HG03175 (cell line): ENCODE measurements at regions not wholly inside any gene's neighbourhood (a gene's known extent, or its start where the extent isn't known, plus 50 kb on each side); places are given as distances from the start of the nearest gene placed in this dataset.
A peak's percentile ranks its signal among the peaks of the same experiment; 100 is the strongest.
"Not testable (repeated sequence)": the region's sequence is repeated elsewhere in the genome, so short reads cannot be mapped to it uniquely, and the experiment has no call there.

Experiments used
- ATAC-seq: cut with Tn5 transposase; IDR thresholded peaks from one replicate; pipeline ENCODE4 v1.9.1; 2021; ENCODE audit warnings: mild to moderate bottlenecking, moderate library complexity; ENCODE audit not compliant: unreplicated experiment

DNA sequence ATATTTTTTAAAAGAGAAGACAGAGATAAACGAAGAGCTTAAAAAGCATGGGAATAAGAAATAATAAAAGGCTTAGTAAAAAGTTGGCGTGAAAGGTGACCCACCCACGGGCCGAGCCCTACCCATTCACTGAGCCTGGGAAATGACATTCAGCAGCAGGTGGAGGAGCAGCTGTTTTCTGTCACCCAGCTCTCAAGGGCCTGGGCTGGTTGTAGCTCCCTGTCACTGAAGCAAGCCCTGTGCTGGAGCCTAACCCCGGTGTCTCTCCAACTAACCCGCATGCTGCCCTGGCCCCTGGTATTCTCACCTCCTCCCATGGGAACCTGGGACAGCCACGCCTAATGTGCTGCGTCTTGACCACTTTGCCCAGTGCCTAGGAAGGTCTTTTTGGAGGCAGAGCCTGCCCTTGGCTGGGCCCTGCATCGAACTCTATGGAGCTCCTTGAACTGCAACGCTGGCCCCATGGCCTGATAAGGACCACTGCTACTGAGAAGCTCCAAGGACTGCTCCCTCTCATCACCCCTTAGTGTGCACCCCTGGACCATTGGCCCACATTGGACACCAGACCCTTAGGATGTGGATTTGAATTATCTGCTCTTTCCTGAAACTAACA is 68.8 kb upstream of the IYD start:
- no peak for ATAC-seq

GRCh38 chr6:150301846-150302519 is 66.8 kb upstream of the IYD start:
- peak; percentile 76 for ATAC-seq

DNA sequence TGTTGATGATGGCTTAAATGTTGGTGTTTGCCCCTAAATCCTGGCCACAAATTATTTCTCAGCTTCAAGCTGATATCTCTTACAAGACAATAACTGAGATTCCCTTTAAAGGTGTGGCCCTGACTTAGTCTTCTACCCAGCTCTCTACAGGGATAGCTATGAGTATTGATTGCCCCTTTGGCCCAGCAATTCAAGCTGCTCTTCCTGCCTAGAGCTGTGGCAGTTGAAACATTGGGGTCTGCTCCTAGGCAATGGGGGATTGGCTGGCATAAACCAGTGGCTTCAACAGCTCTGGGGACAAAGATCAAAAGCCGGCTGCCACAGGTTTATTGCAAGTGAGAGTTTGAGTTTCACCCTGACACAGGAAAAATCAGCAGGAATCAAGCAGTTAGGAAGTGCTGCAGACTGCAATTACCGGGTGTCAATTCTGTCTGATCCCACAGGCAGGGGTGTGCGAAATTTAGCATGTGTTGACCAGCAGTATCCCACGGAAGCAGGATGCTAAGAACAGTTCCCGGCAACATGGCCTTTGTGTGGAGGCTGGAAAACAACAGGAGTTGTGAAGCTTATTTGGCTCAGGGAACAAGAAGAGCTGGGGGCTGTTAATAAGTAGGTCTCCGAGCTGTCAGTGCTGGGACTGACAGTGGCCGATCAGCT is 66.2 kb upstream of the IYD start:
- ATAC-seq: no peak

GRCh38 chr6:150303256-150303655 is 65.6 kb upstream of the IYD start:
- ATAC-seq: no peak

GRCh38 chr6:150304429-150304828 is 64.4 kb upstream of the IYD start:
- ATAC-seq: no peak

DNA sequence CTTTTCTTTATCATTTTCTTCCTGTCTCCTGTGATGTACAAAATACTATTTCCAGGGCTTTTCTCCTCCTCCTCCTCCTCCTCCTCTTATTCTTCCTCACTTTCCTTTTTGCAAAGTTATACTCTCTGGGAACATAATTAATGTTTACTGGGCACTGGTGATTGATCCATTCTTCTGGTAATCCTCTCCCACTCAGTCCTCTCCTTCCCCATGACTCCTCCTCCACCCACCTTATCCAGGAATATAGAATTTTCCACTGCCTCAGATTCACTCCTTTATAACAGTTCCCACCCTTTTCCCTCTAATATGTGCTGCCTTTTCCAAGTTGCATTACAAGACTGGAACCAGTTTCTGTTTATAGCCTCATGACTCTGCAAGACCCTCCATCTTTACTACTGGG is 62.5 kb upstream of the IYD start:
- ATAC-seq: no peak

GRCh38 chr6:150307520-150307919 is 61.3 kb upstream of the IYD start:
- no peak for ATAC-seq

DNA sequence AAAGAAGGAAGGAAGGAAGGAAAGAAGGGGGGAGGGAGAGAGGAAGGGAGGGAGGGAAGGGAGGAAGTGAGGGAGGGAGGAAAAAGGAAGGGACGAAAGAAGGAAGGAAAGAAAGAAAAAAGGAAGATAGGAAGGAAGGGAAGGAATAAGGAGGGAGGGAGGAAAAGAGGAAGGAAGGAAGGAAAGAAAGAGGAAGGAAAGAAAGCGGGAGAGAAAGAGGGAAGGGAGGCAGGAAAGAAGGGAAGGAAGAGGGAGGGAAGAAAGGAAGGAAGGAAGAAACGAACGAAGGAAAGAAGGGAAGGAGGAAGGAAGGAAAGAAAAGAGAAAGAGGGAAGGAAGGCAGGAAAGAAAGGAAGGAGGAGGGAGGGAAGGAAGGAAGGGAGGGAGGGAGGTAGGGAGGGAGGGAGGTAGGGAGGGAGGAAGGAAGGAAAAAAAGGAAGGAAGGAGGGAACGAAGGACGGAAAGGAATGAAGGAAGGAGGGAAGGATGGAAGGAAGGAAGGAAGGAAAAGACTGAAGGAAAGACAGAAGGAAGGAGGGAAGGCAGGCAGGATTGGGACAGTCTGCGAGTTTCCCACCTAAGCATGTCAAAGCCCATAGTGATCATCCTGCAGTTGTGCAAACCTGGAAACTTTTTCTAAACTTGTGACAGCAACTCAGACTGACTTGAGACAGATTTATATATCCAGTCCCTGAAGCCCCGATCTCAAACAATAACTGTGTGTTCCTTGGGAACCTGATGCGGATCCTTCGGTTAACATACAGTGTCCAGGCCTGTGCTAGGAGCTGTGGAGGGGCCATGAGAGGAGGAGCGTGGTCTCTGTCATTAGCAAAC is 59.8 kb upstream of the IYD start:
- ATAC-seq: no peak

DNA sequence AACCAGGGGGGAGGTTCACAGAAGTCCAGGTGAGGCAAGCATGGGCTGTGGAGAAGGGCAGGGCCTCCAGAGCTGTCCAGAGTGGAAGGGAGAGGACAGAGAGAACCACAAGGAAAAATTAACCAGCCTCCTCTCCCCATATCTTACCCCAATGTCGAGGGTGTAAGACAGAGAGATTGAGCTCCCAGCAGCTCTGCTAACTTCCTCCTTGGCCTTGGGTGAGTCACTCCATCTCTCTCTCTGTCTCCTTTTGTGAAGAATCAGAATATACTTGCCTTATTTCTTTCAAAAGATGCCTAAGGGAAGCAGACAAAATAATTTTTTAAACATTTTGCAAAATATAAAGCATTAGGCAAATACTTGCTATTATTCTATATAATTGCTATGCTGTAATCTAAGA is 58.3 kb upstream of the IYD start:
- ATAC-seq: no peak

GRCh38 chr6:150311149-150311944 is 57.5 kb upstream of the IYD start:
- ATAC-seq: not testable (repeated sequence)

DNA sequence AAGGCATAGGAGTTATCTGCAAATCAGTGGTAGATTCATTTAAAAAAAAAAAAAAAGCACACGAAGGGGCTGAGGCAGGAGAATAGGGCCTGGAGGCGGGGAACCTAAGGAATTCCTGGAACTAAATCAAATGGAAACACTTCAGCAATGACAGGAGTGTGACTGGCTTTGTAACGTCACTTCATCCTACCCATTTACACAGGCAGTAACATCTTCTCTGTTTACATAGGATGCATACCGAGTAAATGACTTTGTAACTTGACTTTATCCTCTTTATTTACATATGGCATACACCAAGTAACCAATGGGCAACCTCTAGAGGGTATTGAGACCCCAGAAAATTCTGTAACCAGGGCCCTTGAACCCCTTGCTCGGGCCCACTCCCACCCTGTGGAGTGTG is 56.4 kb upstream of the IYD start:
- no peak for ATAC-seq

DNA sequence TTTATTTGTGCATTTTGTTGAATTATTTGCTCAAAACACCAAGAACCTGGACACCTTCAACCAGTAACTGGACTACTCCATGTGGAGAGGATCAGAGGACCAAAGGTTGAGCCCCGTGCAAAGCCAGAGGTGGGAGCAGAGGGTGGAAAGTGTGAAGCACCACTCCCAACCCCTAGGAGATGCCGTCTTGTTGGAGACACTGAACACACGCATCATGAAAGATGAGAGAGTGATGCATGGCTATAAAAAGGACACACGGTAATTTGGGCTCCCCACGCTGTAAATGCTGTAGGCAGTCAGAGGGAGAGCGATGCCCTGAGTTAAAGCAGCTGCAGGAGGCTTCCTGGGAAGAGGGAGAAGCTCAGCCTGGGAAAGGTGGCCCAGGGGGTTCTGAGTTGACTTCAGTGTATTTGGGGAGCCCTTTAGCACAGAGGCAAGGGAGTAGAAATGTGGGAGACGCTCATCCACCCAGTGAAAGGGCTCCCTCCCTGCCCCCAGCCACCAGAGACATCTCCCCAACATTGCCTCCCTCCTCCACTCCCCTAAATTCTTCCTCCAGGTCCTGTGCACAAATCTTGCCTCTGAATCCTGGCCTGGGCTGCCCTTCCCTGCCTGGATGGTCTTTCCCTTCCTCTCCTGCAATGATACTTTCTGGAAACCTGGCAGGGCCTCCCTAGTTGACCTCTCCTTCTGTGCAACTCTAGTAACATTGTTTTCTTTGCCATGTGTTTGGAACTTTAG is 55.8 kb upstream of the IYD start:
- ATAC-seq: no peak

- ATAC-seq: no peak
Measured at GRCh38 chr6:150313781-150314180, 55.0 kb upstream of the IYD start.

GRCh38 chr6:150314230-150315188 is 54.3 kb upstream of the IYD start:
- no peak for ATAC-seq

DNA sequence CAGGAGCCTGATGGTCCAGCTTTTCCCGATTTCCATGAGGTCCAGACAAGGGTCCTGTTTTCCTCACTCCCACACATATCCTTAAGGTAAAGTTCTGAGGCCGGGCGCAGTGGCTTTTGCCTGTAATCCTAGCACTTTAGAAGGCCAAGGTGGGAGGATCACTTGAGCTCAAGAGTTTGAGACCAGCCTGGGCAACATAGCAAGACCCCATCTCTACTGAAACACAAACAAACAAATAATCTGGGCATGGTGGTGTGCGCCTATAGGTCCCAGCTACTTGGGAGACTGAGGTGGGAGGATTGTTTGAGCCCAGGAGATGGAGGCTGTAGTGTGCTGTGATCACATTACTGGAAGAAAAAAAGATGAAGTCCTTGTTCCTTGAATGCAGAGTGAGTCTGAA is 53.2 kb upstream of the IYD start:
- no peak for ATAC-seq

DNA sequence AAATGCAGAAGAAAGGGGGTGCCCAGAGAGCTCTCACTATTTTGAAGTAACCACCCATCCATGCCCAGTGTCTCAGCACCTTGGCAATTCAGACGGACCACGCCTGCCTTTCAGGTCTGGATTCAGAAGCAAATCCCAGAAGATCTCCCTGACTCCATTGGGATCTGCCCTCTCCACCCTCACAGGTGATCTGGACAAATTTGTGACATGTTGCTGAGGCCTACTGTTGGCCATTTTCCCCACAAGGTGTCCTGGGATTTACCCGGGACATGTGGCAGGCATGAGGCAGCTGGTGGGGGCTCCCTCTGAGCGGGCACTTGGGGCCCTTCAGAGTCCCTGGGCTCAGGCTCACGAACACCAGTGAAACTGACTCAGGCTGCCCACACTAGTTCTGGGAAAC is 51.9 kb upstream of the IYD start:
- ATAC-seq: no peak
